ENCODE measurements at regions not wholly inside any gene's neighbourhood (a gene's known extent, or its start where the extent isn't known, plus 50 kb on each side); places are given as distances from the start of the nearest gene placed in this dataset.

- no peak for DNase-seq (ENCODE audit: low read depth in 3 of 3)
These were observed 151.6 kb downstream of the SLIT2 start for GRCh38 chr4:20403290-20403689.

DNA sequence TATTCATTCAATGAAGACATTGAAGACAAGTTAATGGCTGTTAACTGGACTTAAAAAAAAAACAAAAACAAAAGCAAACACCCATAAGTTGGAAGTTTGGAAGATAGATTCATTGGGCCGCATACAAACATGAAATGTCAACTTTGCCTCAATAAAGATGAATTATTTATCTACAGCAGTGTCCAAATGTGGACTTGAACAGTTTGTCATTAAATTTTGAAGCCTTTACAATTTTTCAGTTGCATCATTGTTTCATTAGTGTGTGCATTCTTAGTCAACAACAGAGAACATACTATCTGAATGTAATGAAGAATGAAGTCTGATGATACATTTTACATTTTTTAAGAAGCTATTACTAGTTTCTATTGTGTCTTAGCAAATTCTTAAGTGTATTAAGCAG is 152.1 kb downstream of the SLIT2 start:
- DNase-seq (ENCODE audit: low read depth in 3 of 3): no peak

GRCh38 chr4:20408611-20409010 is 156.9 kb downstream of the SLIT2 start:
- no peak for DNase-seq (ENCODE audit: low read depth in 3 of 3)

- DNase-seq (ENCODE audit: low read depth in 3 of 3): no peak
These were observed 160.4 kb downstream of the SLIT2 start for GRCh38 chr4:20412072-20412471.

GRCh38 chr4:20416800-20417199 is 165.1 kb downstream of the SLIT2 start:
- DNase-seq (ENCODE audit: low read depth in 3 of 3): no peak

DNA sequence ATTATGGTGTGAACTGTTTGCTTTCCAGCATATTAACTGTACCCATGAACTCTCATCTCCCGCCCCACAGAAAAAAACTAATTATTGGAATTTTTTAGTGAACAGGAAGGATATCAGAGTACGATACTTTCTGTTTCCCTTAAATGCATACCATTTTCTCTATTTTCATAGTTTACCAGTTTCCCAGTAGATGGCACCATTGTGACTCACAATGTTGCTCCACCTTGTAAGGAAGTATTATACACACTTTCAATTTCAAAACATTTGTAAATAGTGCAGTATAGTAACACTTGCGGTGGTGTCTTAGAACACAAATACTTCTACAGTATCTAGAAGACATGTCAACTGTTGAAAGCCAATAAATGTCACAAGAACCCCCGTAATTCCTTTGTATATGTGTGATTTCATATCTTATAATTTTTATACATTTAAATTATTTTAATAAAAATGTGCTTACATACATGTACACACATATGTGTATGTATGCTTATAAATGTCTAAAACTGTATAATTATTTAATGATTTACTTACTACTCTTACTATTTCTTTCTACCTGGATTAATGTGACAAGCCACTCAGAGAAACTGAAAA is 167.3 kb downstream of the SLIT2 start:
- no peak for DNase-seq (ENCODE audit: low read depth in 3 of 3)

- no peak for DNase-seq (ENCODE audit: low read depth in 3 of 3)
These were observed 169.4 kb downstream of the SLIT2 start for GRCh38 chr4:20420916-20421602.

GRCh38 chr4:20421603-20421985 is 169.9 kb downstream of the SLIT2 start:
- no peak for DNase-seq (ENCODE audit: low read depth in 3 of 3)

DNA sequence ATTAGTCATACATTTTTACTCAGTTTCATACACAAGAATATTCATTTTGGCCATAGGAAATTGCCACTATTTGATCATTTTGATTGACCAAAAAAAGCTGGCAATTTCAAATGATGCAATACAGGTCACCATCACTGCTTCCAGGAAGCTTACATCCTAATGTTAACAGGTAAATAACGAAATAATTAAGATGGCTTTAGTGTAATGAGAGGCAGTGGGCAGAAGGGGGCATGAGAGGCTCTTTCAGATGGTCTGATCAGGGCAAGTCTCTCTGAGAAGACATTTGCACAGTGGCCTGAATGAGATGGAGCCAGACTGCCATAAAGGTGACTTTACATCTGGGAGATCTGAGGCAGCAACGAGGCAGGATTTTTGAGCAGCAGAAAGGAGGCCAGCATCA is 170.7 kb downstream of the SLIT2 start:
- DNase-seq (ENCODE audit: low read depth in 3 of 3): peak in 1 of 3 experiments; percentile 0

GRCh38 chr4:20423420-20423819 is 171.7 kb downstream of the SLIT2 start:
- DNase-seq (ENCODE audit: low read depth in 3 of 3): no peak

DNA sequence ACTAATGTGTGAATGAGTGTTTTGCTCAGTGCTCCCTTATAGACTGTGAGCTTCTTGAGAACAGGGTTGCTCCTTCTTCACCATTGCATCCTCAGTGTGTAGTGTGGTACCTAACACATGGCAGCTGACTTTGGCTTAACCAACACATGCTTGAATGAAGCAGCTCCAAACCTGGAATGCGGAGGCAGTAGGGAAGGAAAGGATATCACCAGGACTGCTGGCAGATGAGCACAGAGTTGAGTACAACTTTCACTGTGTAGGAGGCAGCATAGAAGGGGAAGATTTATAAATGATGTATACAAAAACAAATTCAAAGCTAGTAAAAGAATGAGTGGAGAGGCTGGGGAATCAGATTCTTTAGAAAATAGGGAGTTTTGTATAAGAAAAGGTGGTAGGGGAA is 174.3 kb downstream of the SLIT2 start:
- no peak for DNase-seq (ENCODE audit: low read depth in 3 of 3)

DNA sequence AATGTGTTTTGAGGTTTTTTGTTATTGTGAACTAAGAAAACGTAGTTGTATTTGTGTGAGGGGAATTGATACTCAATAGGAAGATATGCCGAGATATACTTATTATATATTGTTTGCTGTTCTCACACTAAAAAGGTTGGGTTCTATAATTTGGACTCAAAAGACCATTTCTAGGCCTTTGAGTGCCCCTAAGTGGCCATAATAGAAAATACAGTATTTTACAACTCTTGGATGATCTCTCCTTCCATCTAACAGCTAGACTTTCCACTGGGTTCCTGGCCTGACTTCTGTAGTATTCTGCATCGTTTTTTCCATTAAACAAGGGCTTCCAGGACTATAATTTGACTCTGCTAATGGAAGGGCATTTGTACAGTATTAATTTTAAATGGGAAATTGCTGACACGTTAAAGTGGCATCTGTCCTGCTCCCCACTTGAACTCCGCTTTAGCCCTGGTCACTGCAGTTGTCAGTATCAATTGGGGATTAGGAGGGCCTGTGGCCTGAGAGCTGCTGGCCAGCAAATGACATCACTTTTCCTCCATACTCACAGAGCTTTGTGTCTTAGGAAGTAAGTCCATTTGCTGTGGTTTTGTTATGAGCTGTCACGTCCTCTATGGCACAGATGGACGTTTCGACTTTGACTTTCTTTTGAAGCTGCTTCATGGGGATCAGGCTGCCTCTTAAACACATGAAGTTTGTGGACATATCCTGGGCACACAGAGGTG is 176.9 kb downstream of the SLIT2 start:
- no peak for DNase-seq (ENCODE audit: low read depth in 3 of 3)

- no peak for DNase-seq (ENCODE audit: low read depth in 3 of 3)
These were observed 178.7 kb downstream of the SLIT2 start for GRCh38 chr4:20430259-20430941.

- no peak for DNase-seq (ENCODE audit: low read depth in 3 of 3)
These were observed 179.8 kb downstream of the SLIT2 start for GRCh38 chr4:20431543-20431951.

- DNase-seq (ENCODE audit: low read depth in 3 of 3): no peak
These were observed 180.4 kb downstream of the SLIT2 start for GRCh38 chr4:20432088-20432487.

GRCh38 chr4:20433097-20433705 is 181.5 kb downstream of the SLIT2 start:
- DNase-seq (ENCODE audit: low read depth in 3 of 3): no peak

DNA sequence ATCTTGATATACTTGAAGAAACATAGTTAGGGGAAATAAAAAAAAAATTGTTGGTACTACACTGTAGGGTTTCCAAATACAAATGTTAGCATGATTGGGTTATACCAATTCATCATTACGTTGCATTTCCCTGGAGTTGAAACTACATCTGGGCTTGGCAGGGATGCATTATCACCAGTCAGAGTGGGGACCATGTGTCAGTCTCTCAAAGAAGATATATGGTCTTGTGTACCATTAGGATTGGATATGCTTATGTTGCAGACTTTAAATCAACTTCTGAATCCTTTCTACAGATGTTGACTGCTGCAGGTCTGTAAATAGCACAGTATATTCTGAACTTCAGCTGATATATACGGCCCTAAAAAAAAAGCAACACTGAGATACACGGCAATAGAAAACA is 188.5 kb downstream of the SLIT2 start:
- DNase-seq (ENCODE audit: low read depth in 3 of 3): no peak

- DNase-seq (ENCODE audit: low read depth in 3 of 3): no peak
These were observed 191.5 kb downstream of the SLIT2 start for GRCh38 chr4:20443015-20443805.

DNA sequence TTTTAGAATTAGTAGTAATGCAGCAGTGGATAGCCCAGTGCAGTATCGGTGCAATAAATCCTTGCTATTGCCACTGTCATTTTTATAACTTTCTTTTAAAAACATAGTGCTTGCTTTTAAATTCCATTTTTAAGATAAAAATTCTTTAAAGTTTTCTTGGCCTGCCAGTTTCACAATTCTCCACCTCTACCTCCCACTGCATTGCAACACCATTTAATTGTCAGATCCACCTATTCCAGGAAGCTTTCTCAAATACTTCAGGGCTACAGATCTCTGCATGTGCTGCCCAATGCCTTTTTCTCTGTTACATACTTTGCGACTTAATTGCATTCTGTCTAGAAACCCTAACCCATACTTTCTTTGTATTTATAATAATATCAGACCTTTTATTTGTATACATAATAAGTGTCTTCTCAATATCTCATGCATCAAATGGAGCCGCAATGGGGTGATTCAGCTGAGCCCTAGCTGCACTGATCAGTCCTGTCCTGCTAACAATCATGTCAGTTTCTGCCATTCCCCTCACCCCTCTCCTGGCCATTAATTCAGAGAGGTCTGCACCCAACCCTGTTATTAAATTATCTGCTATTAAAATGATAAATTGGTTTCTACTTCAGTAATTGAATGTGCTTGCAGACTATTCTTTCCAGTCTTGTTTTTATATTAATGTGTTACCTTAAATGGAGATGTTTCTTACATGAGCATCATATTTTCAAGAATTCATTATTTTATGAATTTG is 193.1 kb downstream of the SLIT2 start:
- no peak for DNase-seq (ENCODE audit: low read depth in 3 of 3)

DNA sequence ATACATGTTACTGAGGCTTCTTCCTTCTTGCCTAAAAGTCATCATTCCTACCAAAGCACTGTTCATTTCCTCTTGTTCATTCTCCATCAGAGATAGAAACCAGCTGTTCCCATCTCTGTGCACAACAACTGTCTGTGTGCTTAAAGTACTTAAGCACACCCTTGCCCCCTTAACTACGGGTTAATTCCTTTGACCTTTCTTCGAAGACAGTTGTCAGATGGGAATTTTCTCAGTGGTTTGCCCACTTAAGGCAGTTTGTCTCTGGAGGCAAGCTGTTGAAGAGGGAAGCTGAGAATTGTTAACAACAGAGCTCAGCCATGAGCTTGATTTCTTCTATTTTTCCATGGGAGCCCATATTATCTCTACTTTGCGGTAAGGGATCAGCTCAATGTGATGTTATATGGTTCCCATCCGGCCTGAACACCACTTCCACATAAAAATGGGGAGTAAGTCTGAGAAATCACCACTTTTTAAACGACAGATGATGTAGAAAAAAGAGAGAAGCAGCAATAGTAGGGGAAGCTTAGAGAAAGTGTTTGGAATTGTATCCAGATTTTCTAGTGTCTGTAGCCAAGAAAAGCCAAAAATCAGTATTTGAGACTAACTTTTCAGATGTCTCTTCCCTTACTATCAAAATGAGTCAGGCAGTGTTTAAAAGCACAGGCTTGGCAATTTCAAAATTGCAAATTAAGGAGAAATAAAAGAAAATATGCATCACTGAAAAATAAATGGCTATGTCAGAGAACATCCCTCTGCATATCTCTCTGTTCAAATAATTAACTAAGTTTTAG is 194.4 kb downstream of the SLIT2 start:
- DNase-seq (ENCODE audit: low read depth in 3 of 3): no peak
